GM21737 (cell line): ENCODE measurements at regions not wholly inside any gene's neighbourhood (a gene's known extent, or its start where the extent isn't known, plus 50 kb on each side); places are given as distances from the start of the nearest gene placed in this dataset.
"Not testable (repeated sequence)": the region's sequence is repeated elsewhere in the genome, so short reads cannot be mapped to it uniquely, and the experiment has no call there.

Experiments
- ATAC-seq: cut with Tn5 transposase; IDR thresholded peaks from one replicate; pipeline ENCODE4 v1.9.1; 2021; ENCODE audit warnings: mild to moderate bottlenecking, moderate library complexity; ENCODE audit not compliant: unreplicated experiment

- ATAC-seq = no peak
Observed at GRCh38 chr11:38060136-38060535, 1462.1 kb upstream of the RAG2 start.

GRCh38 chr11:38046571-38047135, 1448.6 kb upstream of the RAG2 start:
- no peak for ATAC-seq

- ATAC-seq = no peak
Observed at GRCh38 chr11:38043060-38043459, 1445.0 kb upstream of the RAG2 start.

- ATAC-seq = no peak
Observed at GRCh38 chr11:38038777-38039176, 1440.7 kb upstream of the RAG2 start.

- no peak for ATAC-seq
Observed at GRCh38 chr11:38019072-38019775, 1421.2 kb upstream of the RAG2 start.

GRCh38 chr11:38014405-38014804, 1416.4 kb upstream of the RAG2 start:
- ATAC-seq = no peak

GRCh38 chr11:38013157-38013556, 1415.1 kb upstream of the RAG2 start:
- no peak for ATAC-seq

- no peak for ATAC-seq
Observed at GRCh38 chr11:38011496-38011895, 1413.5 kb upstream of the RAG2 start.

GRCh38 chr11:38009932-38010331, 1411.9 kb upstream of the RAG2 start:
- ATAC-seq = no peak

- ATAC-seq = no peak
Observed at GRCh38 chr11:38006466-38006865, 1408.4 kb upstream of the RAG2 start.

- no peak for ATAC-seq
Observed at GRCh38 chr11:38005597-38005996, 1407.6 kb upstream of the RAG2 start.

- no peak for ATAC-seq
Observed at GRCh38 chr11:37999171-37999570, 1401.1 kb upstream of the RAG2 start.

- ATAC-seq = no peak
Observed at GRCh38 chr11:37995886-37996285, 1397.8 kb upstream of the RAG2 start.

- no peak for ATAC-seq
Observed at GRCh38 chr11:37988031-37988430, 1390.0 kb upstream of the RAG2 start.

- ATAC-seq = no peak
Observed at GRCh38 chr11:37984991-37985390, 1387.0 kb upstream of the RAG2 start.

GRCh38 chr11:37978647-37979046, 1380.6 kb upstream of the RAG2 start:
- no peak for ATAC-seq

- no peak for ATAC-seq
Observed at GRCh38 chr11:37973941-37974340, 1375.9 kb upstream of the RAG2 start.

GRCh38 chr11:37972691-37973090, 1374.7 kb upstream of the RAG2 start:
- ATAC-seq = no peak

GRCh38 chr11:37969336-37969735, 1371.3 kb upstream of the RAG2 start:
- ATAC-seq = not testable (repeated sequence)

GRCh38 chr11:37968148-37968547, 1370.1 kb upstream of the RAG2 start:
- ATAC-seq = no peak

GRCh38 chr11:37967635-37968034, 1369.6 kb upstream of the RAG2 start:
- ATAC-seq = no peak

GRCh38 chr11:37963440-37963839, 1365.4 kb upstream of the RAG2 start:
- ATAC-seq = no peak

GRCh38 chr11:37957717-37958116, 1359.7 kb upstream of the RAG2 start:
- no peak for ATAC-seq
